Right renal cortex interstitium (tissue), 3 donors: ENCODE measurements at regions not wholly inside any gene's neighbourhood (a gene's known extent, or its start where the extent isn't known, plus 50 kb on each side); places are given as distances from the start of the nearest gene placed in this dataset.

ENCODE experiments used
- DNase-seq, 3 donors: peaks; one replicate each; pipeline ENCODE4 v3.0.0-alpha.2; 2013; ENCODE audit warnings: low read depth in 3 of 3, low spot score in 2 of 3

DNA sequence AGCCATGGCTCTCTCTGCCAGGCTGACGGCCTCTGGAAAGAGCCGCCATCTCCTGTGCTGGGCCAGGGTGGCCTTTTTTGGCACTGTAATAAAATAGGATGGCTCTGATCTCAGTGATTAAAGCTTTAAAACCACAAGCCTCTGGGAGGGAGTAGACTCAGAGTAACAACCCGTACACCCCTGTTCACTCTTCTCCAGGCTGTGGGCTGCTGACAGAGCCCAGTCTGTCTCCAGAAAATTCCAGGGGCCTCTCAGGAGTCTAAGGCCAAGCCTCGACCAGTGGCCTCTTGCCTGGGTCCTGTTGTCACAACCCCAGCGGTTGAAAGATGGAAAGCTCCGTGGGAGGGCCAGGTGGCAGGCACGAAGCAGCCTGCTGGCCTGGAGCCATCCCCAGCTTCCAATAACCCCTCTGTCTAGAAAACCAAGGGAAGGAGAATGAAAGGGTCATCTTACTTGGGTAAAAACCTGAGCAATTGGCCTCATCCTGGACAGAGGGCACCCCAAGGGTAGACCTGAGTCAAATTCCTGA lies 286.7 kb upstream of the ZNF462 start:
- DNase-seq: no peak

DNA sequence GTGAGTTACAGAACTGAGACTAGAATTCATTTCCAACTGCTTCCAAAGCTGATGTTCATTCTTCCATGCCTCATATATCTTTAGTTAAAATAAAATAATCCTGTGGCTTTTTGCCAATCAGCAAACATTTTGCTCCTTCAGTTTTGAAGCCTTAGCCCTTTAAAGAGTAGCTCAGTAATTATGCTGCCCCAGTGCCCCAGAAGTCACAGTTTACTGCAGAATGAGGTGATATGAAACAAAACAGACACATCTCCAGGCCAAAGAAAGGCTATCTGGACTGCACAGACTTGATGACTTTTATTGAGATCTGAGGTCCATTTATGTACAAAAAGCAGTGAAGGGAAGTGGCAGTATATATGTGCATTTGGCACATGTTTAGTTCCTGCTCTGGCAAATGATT lies 285.8 kb upstream of the ZNF462 start:
- DNase-seq: no peak

DNA sequence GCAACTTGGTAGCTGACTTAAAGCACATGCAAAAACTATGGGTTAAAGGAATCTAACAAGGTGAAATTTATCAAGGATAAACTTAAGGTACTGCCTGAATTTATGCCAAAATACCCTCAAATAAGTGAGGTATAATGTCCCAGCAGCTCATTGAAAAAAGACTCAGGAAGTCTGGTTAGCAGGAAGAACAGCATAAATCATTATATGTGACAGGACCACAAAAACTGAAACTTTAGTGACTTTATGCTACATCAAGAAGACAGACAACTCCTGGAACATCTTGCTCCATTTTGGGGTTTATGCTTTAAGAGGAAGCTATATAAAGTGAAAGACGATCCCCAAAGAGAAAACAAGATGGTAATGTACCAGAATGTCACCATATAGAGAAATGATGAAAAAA lies 282.4 kb upstream of the ZNF462 start:
- no peak for DNase-seq

DNA sequence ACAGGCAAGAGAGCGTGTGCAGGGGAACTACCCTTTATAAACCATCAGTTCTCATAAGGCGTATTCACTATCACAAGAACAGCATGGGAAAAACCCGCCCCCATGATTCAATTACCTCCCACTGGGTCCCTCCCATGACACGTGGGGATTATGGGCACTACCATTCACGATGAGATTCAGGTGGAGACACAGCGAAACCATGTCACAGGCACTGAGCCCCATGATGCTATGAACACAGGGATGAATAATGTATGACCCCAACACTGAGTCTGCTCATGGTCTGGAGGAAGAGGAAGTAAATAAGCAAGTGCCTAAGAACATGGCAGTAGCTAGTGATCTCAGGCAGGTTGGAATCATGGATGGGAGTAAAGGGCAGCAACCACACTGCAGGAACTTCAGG lies 281.0 kb upstream of the ZNF462 start:
- no peak for DNase-seq

DNA sequence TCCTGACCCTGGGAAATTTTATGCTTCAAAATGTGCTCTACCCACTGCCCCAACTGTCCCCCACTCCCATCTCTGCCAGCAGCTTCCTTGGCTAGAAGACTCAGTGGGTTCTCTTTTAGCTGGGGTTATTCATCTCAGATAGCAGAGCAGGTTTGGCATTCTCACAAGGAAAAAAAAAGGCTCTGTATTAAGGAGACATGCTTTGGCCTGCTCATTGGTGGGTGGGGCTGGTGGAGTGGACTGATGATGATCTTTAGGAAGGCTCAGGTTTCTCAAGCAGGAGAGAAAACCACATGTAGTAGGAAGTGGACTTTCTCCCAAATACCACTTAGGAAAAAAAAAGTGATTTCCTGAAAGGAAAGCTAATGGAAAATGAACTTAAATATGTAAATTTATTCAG lies 279.2 kb upstream of the ZNF462 start:
- no peak for DNase-seq

DNA sequence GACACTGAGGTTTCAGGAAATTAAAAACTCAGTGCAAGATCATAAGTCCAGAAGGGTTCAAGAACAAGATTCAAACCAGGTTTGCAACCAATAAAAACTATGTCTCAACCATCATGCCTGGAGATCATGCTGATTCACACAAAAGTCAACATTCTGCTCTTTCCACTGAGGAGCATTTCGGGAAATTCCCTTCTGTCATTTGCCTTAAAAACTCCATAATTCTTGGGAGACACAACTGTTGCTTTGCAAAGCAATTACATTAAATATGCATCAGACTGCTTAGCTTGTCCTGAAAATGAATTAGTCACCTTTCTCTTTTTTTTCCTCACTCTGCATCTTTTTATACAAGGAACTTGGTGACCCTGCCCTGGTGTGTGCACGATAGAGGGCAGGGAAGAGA lies 275.9 kb upstream of the ZNF462 start:
- DNase-seq: no peak

DNA sequence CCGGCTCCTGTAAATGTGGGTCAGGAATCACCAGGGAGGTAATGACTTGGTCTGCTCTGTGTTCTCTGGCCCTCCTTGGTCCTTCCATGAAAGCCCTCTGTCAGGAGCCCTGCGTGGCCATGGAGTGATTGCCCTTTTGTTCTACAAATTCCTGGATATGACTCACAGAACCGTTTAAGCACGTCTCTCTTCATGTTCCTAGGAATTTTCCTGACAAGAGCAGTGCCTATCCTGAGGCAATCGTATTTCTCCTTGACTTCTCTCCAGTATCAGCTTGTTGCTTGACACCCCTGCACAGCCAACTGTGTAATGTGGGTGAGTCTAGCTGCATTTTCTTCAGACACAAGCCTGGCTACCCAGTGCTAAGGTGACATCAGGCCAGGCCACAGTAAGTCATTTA lies 274.3 kb upstream of the ZNF462 start:
- DNase-seq: no peak

DNA sequence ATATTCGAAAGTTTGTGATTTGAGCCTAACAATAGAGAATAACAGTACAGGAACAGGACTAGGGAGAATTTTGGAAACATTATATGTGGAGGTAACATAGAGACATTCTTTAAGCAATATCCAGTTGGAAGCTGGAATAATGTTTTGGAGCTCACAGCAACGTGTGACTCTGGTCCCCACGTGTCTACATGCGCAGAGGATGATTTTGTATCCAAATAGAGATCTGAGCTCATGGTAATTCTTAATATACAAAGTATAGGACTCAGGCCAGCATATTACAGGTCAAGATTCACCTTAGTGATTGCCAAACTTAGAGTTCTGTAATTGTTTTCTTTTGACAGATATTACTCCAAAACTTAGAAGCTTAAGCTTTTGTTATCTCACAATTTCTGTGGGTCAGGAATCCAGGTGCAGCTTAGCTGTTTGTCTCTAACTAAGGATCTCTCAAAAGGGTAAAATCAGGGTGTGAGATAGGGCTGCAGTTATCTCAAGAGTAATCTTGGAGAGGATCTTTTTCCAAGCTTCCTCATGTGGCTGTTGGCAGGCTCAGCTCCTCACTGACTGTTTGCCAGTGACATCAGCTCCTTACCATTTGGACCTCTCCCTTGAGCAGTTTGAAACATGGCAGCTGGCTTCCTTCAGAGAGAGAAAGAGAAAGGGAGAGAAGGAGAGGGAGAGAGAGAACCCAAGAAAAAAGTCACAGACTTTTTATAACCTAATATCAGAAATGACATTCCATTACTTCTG lies 272.0 kb upstream of the ZNF462 start:
- no peak for DNase-seq

DNA sequence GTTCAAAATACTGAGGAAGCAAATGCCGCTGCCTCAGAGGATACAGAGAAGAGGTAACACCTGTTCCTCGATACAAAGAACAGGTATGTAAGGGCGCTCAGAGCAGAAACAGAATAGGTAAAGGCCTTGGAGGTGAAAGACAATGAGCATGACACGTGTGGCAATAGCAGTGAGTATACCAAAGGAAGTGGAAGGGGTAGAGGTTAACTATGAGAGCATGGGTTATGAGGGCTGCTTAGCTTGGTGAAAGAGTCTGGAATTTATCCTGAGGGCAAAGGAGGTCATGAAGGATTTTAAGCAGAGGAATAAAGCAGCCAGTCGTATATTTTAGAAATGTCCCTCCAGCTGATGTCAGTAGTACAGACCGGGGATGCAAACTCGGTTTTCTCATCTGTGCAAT lies 269.8 kb upstream of the ZNF462 start:
- no peak for DNase-seq

DNA sequence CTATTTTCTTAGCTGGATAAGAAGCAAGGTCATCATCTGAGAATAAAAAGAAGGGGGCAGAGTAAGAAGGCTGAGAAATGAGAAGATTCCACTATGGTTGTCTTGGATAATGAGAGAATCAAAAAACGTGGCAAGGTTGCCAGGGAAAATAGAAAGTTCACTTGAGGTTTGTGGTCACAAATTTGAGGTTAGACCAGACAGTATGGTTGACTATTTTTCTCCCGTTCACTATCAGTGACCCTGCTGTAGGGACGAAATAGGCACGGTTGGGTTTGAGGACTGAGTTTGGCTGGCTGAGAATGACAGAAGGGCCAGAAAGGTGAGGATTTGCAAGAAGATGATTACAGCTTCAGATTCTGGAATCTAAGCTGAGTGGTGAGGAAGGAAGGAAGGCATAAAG lies 266.0 kb upstream of the ZNF462 start:
- no peak for DNase-seq

DNA sequence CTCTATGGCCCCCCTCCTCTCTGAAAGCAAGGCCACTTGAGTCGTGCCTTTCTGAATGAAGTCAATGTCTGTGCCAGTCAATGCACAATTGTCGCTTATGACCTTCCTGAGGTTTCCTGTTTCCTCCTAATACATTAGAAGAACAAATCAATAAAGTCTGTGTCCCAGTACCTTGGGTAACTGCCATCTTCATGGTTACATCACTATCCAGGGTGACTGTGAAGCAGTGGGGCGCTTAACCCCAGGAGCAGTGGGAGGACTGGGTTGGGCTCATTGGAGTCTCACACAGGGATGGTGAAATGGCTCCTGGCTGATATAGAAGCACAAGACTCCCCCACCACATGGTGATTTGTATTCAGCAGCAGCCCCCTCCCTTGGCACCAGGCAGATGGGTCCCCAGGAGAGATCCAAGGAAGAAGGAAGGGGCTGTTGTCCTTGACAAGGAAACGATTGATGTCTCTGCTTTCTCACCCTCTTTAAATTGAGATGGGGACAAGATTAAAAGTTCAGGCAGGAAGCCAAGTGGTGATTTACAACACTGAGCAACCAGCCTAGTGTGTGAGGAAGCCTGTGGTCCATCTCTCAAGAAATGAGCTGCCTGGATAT lies 261.9 kb upstream of the ZNF462 start:
- no peak for DNase-seq

DNA sequence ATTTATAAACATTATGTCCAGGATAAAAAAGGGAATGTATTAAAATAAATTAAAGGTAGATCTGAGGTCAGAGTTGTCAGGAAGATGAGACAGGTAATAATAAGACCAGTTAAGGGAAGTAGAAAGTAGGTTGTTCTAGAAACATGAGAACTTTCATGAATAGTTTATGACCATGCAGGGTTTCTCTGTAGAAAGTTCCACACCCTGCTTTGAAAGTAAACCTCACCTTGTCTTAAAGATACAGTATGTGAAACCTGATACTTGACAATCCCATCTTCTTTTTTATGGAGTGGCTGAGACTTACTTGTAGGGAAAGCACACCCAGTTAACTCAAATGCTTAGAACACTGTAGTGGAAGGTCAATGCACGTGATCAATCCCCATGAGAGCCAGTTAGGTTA lies 260.6 kb upstream of the ZNF462 start:
- DNase-seq: no peak

DNA sequence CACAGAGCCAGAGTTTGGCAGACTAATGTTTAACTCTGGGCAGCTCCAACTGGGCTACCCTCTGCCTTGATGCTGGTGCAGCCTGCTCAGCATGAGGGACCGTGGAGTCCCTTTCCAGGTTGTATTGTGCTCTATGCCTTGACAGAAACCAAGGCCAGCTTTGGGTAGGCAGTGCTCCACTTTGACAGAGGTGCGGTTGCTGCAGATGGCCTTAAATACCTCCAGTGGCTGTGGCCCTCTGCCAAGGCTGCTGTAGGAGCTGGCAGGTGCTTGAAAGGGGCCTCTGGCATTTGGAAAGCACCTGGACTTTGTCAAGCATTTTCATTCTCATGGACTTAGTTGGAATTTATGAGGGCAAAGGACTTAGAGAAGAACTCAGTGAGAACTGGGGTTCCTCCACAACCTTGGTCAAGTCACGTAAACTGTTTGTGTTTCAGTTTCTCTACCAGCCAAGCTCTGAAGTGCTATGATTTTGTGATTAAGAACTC lies 249.7 kb upstream of the ZNF462 start:
- DNase-seq: no peak

DNA sequence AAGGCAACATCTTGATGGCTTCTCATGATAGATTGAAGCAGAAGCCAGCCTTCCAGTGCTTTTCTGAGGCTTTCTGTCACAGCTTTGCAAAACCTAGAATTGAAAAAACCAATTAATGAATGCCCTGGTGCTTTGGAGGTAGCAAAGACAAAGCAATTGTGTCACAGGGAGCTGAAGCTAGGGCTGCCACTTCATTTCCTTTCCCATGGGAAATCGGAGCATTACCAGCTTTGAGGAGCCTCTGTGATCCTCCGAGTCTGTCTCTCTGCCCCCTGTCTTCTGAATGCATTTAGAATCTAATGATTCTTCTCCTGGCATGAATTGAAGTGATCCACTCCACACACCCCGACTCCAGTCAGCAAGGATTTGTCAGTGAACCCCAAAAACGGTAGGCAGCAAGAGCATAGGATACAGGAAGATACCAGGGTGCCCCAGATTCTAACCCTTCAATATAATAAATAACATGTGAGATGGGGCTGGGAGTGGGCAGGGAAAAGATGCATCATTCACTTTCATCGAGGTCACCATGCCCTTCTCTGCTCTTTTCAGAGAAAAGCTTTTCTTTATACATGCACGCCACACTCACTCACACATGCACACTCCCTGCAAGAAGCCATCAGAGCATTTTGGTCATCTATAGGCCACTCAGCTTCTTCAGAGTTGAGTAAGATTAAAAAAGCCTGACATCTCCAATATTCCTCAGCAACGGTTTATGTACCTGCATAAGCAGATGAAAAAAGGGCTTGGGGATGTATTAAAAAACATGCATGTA lies 247.7 kb upstream of the ZNF462 start:
- DNase-seq: no peak

DNA sequence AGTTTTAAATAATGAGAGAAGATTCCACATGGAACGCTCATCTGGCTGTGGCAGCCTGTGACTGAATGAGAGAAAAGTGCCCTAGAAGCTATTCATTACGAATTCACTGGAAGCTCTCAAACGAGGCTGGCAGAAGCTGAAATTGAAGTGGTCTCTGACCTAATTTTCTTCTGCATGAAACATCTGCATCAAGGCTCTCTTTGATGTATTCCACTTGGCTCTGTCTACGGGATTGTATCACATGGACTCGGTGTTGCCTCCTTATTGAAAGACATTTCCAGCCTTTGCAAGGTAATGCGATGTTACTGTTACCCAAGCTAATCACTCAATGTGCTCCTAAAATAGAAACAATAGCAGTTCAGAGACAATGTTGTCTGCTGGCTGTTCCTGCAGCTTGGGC lies 246.9 kb upstream of the ZNF462 start:
- no peak for DNase-seq

DNA sequence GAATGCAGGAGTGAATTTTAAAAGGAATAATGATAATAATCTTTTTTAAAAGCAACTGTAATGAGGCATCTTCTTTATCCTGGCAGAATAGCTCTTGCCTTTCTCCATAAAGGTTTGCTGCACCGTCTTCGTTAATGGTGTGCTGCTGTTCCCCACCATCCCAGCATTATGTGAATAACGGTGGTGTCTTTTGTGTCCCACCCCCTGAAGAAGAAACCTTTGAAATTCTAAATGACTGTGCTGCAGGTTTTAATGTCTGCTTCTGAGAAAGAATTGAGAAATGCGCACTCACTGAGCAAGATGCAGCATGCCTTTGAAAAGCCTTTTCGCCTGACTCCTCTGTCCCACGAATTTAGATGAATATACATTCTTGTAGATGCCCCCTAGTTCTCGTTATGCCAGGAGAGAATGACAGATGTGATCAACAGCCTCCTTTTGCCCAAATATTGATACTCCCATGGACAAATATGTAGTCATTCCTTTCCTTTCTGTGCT lies 246.1 kb upstream of the ZNF462 start:
- no peak for DNase-seq

DNA sequence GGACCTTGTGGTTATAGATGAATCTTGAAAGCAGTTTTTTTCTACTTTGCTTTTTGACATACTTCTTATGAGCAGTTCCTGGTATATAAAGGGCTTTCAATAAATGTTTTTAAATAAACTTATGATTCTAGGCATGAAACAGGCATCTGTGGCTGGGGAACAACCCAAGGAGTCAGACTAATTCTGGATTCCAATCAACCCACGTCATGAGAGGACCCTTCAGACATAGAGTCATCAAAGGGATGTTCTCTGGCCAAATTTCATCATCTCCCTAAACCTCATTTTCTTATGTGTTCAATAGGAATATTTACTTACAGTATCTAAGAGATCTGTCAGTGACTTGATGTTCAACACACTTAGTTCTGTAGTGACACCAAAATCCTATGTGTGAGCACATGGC lies 243.8 kb upstream of the ZNF462 start:
- no peak for DNase-seq

DNA sequence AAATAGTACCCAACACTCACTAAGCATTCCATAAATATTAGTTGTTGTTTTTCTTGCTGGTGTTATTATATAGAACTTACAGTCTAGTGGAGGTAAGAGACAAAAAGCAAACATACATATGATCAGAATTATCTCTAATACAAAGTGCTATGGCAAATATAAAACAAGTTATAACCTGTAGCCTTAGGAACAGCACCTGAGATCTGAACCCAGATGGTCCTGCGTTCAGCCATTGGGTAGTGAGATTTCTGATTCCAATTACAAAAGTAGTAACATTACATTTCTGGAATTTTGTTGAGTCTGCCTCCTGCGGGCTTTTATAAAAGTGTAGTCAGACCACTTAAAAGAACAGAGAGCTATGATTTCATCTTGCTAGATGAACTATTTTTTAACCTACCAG lies 242.9 kb upstream of the ZNF462 start:
- no peak for DNase-seq

DNA sequence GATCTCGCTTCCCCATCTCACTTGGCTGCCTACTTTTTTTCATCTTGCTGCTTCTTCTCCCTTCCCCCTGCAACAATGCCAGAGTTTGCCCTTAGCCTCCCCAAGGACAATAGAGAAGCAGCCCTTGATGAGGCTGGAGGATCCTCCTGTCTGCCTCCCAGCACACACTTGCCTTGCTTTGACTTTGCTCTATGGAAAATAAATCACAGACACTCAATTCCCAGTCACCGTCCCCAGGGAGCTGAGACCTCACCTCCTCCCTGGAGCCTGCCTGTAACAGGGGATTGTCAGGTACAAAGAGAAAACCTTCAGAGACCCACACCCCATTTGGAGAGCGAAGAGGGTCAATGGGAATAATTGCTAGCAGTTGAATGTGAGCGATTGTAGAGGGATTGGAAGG lies 242.1 kb upstream of the ZNF462 start:
- DNase-seq: no peak

DNA sequence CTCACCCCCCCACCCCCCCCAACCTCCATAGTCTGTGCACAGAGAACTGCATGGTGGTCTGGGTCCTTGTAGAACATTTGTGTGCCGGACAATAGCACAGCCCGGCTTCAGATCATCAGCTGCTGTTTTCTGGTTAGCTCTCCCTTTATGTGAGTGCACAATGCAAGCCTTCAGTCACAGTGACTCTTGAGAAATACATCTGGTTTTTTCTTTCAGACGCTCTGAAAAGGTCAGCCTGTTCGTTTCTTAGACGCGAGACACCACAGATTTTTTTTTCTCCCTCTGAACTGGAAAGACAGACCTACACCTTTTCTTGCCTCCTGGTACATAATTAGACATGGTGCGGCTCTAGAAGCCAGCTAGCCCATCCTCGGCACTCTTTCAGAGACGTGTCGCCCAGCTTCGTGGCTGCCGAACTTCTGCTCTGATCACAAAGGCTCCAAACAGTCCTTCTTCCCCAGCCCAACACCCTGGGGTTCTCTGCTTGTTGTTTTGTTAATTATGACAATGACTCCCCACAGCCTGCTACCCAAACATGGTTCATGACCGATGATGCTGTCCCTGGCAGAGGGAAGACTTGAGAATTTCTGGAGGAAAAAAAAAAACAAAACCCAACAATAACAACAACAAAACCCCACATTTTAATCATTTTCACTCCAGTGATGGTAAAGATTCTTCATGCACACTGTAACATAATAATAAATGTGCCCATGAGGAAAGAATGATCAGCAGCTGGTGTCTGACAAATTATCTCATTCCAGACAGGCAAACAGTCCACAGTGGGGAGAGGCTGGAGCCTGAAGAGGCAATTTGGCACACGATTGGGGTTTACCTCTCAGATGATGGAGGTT lies 241.4 kb upstream of the ZNF462 start:
- DNase-seq: no peak

DNA sequence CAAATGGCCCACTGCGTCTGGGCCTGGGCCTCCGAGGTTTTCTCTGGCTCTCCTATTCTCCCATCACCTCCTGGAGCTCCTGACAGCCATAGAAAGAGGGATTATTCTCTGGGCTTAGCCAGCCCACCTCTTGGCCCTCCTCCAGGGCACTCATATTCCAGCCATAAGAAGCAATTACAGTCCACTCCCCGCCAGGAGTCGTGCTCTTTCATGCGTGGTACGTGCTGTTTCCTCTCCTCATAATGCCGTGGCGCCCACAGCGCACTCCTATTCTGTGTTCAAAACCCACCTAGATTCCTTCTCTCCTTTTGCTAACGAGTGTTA lies 240.8 kb upstream of the ZNF462 start:
- no peak for DNase-seq
